Neural cell (in vitro differentiated cells): ENCODE measurements at regions not wholly inside any gene's neighbourhood (a gene's known extent, or its start where the extent isn't known, plus 50 kb on each side); places are given as distances from the start of the nearest gene placed in this dataset.

Experiments
- H2AFZ ChIP-seq: fragments of 200-600, 300-800 bp; sonication (generic), shearing (Covaris generic); 2 replicates; pipeline ENCODE4 v1.6.0; 2014; ENCODE audit warnings: low read depth, mild to moderate bottlenecking, antibody characterized with exemption, low read length, moderate library complexity
- H3F3A ChIP-seq: fragments of 200-600 bp; shearing (Covaris generic); 2 replicates; pipeline ENCODE4 v1.6.1; 2016; ENCODE audit warnings: mild to moderate bottlenecking, moderate library complexity, mixed read lengths, antibody characterized with exemption, low read length; ENCODE audit not compliant: insufficient read depth, poor library complexity, severe bottlenecking
- H3K27ac ChIP-seq: fragments of 200-600, 300-800 bp; sonication (generic), shearing (Covaris generic); 2 replicates; pipeline ENCODE4 v1.5.1; 2014; ENCODE audit warnings: mild to moderate bottlenecking, low read length, moderate library complexity
- H3K27me3 ChIP-seq: fragments of 300-800, 200-600 bp; sonication (generic), shearing (Covaris generic); 2 replicates; pipeline ENCODE4 v1.6.0; 2014; ENCODE audit warnings: mild to moderate bottlenecking, low read depth, low read length, moderate library complexity; ENCODE audit not compliant: insufficient read depth
- H3K36me3 ChIP-seq: fragments of 300-800, 200-600 bp; sonication (generic), shearing (Covaris generic); 2 replicates; pipeline ENCODE4 v1.5.1; 2014; ENCODE audit warnings: mild to moderate bottlenecking, antibody characterized with exemption, low read length, moderate library complexity; ENCODE audit not compliant: insufficient read depth
- H3K4me2 ChIP-seq: fragments of 300-800, 200-600 bp; sonication (generic), shearing (Covaris generic); 2 replicates; pipeline ENCODE4 v1.6.0; 2014; ENCODE audit warnings: mild to moderate bottlenecking, low read length
- H3K4me3 ChIP-seq: fragments of 300-800, 200-600 bp; sonication (generic), shearing (Covaris generic); 2 replicates; pipeline ENCODE4 v1.5.1; 2014; ENCODE audit warnings: mild to moderate bottlenecking, low read length, moderate library complexity
- H3K79me2 ChIP-seq: fragments of 200-600 bp; shearing (Covaris generic); replicated peaks from 2 replicates; pipeline ENCODE4 v1.6.0; 2014; ENCODE audit warnings: mild to moderate bottlenecking, low read length, moderate library complexity; ENCODE audit not compliant: insufficient read depth
- H3K9ac ChIP-seq: fragments of 300-800, 200-600 bp; sonication (generic), shearing (Covaris generic); 2 replicates; pipeline ENCODE4 v1.6.1; 2016; ENCODE audit warnings: mild to moderate bottlenecking, low read length, mixed read lengths
- H3K9me2 ChIP-seq: fragments of 200-600 bp; shearing (Covaris generic); 2 replicates; pipeline ENCODE4 v1.6.1; 2016; ENCODE audit warnings: mild to moderate bottlenecking, low read length, mixed read lengths; ENCODE audit not compliant: insufficient read depth
- H3K9me3 ChIP-seq: fragments of 200-600, 300-800 bp; sonication (generic), shearing (Covaris generic); 2 replicates; pipeline ENCODE4 v1.6.1; 2016; ENCODE audit warnings: mild to moderate bottlenecking, mixed run types, low read length, moderate library complexity, mixed read lengths
- H4K20me1 ChIP-seq: fragments of 200-600 bp; shearing (Covaris generic); 2 replicates; pipeline ENCODE4 v1.6.1; 2016; ENCODE audit warnings: mild to moderate bottlenecking, mixed run types; ENCODE audit not compliant: insufficient read depth
- CTCF ChIP-seq: fragments of 450-650 bp; IDR thresholded peaks from 2 replicates; pipeline ENCODE4 v1.5.1; 2014; ENCODE audit warnings: antibody characterized with exemption, mild to moderate bottlenecking, moderate library complexity; ENCODE audit not compliant: poor library complexity, severe bottlenecking
- EP300 ChIP-seq: fragments of 450-650 bp; conservative IDR thresholded peaks from 2 replicates; pipeline ENCODE4 v1.6.1; 2014; ENCODE audit warnings: antibody characterized with exemption, mild to moderate bottlenecking, moderate library complexity; ENCODE audit not compliant: poor library complexity, severe bottlenecking
- EZH2 ChIP-seq: fragments of 200-600, 300-800 bp; shearing (Covaris generic), sonication (generic); IDR thresholded peaks from 2 replicates; pipeline ENCODE4 v1.6.1; 2014; ENCODE audit warnings: antibody characterized with exemption, low read length, borderline replicate concordance, mild to moderate bottlenecking; ENCODE audit not compliant: insufficient read depth, poor library complexity, severe bottlenecking
- MXI1 ChIP-seq: fragments of 450-650 bp; conservative IDR thresholded peaks from 2 replicates; pipeline ENCODE4 v1.6.1; 2014; ENCODE audit warnings: antibody characterized with exemption, mild to moderate bottlenecking; ENCODE audit not compliant: poor library complexity, severe bottlenecking
- POLR2AphosphoS5 ChIP-seq: IDR thresholded peaks from 2 replicates; pipeline ENCODE4 v1.6.1; 2012
- RAD21 ChIP-seq: fragments of 450-650 bp; conservative IDR thresholded peaks from 2 replicates; pipeline ENCODE4 v1.6.1; 2014; ENCODE audit warnings: antibody characterized with exemption, mild to moderate bottlenecking, moderate library complexity
- REST ChIP-seq: IDR thresholded peaks from 2 replicates; pipeline ENCODE4 v1.6.1; 2012; ENCODE audit warnings: borderline replicate concordance
- SMC3 ChIP-seq: fragments of 450-650 bp; conservative IDR thresholded peaks from 2 replicates; pipeline ENCODE4 v1.6.1; 2014; ENCODE audit warnings: antibody characterized with exemption, mild to moderate bottlenecking, moderate library complexity; ENCODE audit not compliant: poor library complexity
- TAF1 ChIP-seq: IDR thresholded peaks from 2 replicates; pipeline ENCODE4 v1.6.1; 2012; ENCODE audit warnings: low read depth

- Histone ChIP-seq H3F3A (no peaks in the 10 kb centered on the region), H3K9me3 (no peaks in the 10 kb centered on the region), H2AFZ (no peak overlapping the region), H3K9me2 (no peaks in the 10 kb centered on the region), H3K27ac (no peak overlapping the region), H3K4me2 (no peak overlapping the region), H3K79me2 (no peaks in the 10 kb centered on the region), H4K20me1 (no peaks in the 10 kb centered on the region), H3K9ac (no peak overlapping the region), H3K36me3 (no peaks in the 10 kb centered on the region), H3K4me3 (no peak overlapping the region), H3K27me3 (no peaks in the 10 kb centered on the region)
- TF ChIP-seq TAF1 (no peak), RAD21 (no peak), SMC3 (no peak), POLR2AphosphoS5 (no peak), EZH2 (no peak), REST (no peak), MXI1 (no peak), CTCF (no peak), EP300 (no peak)
Measured at GRCh38 chr4:10981576-10981975, 297.0 kb upstream of the CLNK start.

GRCh38 chr4:10981096-10981495 is 296.5 kb upstream of the CLNK start:
- Histone ChIP-seq H3K4me3 (no peak overlapping the region), H3K9ac (no peak overlapping the region), H3K9me3 (no peaks in the 10 kb centered on the region), H3K27ac (no peak overlapping the region), H4K20me1 (no peaks in the 10 kb centered on the region), H3K9me2 (no peaks in the 10 kb centered on the region), H3F3A (no peaks in the 10 kb centered on the region), H3K4me2 (no peak overlapping the region), H3K36me3 (no peaks in the 10 kb centered on the region), H2AFZ (no peak overlapping the region), H3K79me2 (no peaks in the 10 kb centered on the region), H3K27me3 (no peaks in the 10 kb centered on the region)
- no peak for TF ChIP-seq CTCF
- no peak for TF ChIP-seq SMC3
- TF ChIP-seq MXI1 = no peak
